GM21825 (cell line): ENCODE measurements at regions not wholly inside any gene's neighbourhood (a gene's known extent, or its start where the extent isn't known, plus 50 kb on each side); places are given as distances from the start of the nearest gene placed in this dataset.
"Not testable (repeated sequence)": the region's sequence is repeated elsewhere in the genome, so short reads cannot be mapped to it uniquely, and the experiment has no call there.

Experiments used
- ATAC-seq: cut with Tn5 transposase; IDR thresholded peaks from one replicate; pipeline ENCODE4 v1.9.1; 2021; ENCODE audit warnings: mild to moderate bottlenecking, moderate library complexity; ENCODE audit not compliant: unreplicated experiment

DNA sequence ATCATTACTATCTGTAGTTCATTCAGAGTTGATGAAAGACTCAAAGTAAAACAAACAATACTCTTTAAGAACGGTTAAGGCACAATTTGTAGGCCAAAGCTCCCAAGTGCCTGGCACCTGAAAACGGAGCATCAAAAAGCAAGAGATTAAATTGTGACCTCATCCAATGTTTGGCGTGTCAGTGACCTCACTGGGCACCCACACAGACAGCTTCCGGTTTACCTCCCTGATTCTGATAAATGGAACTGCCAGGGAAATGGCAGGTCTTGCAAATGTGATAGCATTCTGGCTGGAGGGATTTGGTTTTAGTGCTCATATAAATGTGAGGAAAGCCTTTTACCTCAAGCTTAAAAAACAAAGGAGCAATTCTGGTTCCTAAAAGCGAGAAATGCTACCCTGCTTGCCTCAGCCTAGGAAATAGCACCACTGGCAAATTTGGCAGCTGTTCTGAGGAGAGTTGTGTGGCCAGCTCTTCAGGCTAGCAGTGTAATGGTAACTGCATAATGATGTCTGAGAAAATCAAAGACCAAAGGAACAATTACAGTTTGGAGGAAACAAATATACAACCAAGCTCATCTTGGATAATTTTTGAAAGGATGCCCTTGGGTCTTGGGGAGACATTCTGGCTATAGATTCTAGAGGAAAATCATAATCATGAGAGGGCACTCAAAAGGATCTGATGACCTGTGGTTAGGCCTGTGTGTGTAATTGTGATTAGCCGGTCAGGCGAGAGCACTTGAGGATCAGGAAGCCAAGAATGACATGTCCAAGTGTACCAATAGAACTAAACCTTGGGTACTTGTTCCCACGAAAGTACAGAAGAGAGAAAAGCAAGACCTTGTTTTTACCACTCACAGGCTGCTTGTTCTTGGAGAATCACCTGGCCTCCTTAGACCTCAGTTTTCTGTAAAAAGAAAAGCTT lies 174.3 kb downstream of the TFAP2B start:
- no peak for ATAC-seq

DNA sequence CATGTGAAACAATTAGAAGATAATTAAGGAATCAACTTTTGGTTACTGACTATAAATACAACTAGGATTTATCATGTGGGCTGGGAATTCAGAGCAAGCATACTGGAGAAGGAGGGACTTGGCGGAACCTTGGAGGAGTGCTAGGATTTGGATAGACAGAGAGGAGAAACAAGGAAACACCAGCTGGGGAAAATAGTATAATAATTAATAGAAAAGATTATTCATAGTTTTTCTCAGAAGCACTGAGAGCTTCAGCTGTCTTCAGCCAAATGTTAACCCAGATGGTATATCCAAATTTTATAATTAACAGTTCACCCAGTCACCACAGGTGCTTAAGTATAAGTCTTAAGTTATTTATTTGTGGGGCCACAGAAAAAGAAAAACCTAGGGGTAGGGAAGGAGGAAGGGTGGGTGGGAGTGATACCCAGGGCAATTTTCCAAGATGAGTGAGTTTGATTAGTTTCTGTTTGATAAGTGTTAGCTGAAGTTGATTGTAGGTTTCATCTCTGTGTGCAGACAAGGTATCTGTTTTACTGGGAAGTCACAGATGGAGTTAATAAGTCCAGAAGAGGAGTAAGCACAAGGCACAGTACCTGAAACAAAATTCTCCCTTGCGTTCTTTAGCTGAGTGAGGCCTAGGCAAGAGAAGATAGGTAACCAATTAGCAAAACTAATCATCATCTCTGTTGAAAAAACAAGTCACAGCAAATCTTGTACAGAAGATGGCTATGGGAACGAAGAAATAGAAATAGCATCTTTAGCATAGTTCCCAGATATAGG lies 175.5 kb downstream of the TFAP2B start:
- ATAC-seq, result no peak

- ATAC-seq, result no peak
Observed at GRCh38 chr6:50995036-50995435, 176.4 kb downstream of the TFAP2B start.

GRCh38 chr6:50998905-50999304 lies 180.2 kb downstream of the TFAP2B start:
- ATAC-seq, result no peak

DNA sequence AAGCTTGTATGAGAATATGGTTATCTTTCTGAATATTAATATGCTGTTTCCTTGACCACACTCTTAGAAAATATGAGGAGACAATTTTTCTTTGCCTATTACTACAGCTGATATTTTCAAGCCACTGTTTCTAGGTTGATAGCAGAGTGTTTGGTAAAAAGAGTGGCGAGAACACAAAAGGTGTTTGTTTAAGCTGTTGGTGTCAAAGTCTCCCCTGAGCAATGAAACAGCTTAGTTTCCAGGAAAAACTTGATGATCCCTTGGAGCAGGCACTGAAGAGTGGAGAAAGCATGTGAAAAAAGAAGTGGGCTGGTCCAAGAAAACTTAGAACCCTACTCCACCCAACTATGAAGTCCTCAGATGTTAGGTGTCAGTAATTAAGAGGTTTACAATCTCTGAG lies 182.7 kb downstream of the TFAP2B start:
- ATAC-seq, result no peak

DNA sequence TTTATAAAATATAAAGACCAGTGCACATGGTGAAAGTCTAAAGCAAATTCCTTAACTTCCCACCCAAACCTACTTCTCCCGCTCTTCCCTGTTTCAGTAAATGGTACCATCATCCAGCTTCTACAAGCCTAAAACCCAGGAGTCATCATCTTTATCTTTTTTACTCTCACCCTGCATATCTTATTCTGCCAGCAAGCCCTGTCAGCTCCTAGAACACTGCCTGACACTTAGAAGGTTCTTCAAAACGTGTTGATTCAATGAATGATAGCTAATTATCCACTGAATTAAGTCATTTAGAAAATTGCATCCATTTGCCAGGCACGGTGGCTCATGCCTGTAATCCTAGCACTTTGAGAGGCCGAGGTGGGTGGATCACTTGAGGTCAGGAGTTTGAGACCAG lies 185.7 kb downstream of the TFAP2B start:
- no peak for ATAC-seq

- ATAC-seq, result no peak
Observed at GRCh38 chr6:51005779-51006178, 187.1 kb downstream of the TFAP2B start.

DNA sequence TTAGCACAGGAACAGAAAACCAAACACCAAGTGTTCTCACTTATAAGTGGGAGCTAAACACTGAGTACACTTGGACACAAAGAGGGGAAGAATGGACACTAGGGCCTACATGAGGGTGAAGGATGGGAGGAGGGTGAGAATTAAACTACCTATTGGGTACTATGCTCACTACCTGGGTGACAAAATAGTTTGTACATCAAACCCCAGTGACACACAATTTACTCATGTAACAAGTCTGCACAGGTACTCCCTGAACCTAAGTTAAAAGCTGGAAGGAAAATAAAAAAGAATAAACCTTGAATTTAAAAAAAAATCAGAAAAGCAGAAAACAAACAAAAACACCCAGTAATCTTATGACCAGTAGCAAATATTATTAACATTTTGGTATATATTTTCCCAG lies 188.6 kb downstream of the TFAP2B start:
- no peak for ATAC-seq

DNA sequence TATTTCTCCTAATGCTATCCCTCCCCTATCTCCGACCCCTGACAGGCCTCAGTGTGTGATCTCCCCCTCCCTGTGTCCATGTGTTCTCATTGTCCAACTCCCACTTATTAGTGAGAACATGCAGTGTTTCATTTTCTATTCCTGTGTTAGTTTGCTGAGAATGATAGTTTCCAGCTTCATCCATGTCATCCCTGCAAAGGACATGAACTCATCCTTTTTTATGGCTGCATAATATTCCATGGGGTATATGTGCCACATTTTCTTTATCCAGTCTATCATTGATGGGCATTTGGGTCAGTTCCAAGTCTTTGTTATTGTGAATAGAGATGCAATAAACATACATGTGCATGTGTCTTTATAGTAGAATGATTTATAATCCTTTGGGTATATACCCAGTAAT lies 190.0 kb downstream of the TFAP2B start:
- not testable (repeated sequence) for ATAC-seq

- no peak for ATAC-seq
Observed at GRCh38 chr6:51013376-51013775, 194.7 kb downstream of the TFAP2B start.

- ATAC-seq, result no peak
Observed at GRCh38 chr6:51015394-51015793, 196.7 kb downstream of the TFAP2B start.

DNA sequence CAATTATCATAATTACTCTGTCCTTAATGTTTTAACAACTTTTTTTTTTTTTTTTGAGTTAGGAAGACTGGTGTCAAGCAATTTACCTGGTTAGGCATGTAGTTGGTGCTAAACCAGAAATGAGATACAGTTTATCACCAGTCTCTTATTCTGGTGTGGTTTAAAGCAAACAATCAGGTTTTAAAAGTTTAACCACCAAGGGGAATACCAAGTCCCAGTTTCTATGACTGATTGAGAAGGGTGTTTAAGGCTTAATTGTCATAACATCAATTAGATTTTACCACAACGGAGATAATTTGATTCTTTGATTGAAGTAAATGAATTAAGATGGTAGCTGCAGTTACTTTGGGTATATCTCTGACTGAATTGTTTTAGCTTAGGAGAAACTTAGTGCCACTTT lies 197.8 kb downstream of the TFAP2B start:
- ATAC-seq, result no peak

DNA sequence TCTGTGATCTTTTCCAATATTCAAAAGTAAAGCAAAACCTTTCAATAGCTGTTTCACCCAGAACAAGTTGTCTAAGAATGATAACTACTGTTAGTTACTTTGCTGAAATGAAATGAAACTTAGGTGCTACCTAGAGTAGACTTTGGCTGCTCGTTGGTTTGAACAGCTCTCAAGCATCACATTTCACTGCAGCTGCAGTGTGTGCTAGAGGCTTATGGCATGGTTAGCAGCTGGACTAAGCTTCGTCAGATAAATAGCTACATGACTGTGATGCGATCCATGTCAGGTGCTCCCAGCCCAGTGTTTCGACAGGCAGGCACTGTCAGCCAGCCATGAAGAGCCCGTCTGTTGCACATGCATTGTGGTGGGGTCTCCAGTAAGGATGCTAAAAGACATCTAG lies 201.1 kb downstream of the TFAP2B start:
- ATAC-seq, result no peak

DNA sequence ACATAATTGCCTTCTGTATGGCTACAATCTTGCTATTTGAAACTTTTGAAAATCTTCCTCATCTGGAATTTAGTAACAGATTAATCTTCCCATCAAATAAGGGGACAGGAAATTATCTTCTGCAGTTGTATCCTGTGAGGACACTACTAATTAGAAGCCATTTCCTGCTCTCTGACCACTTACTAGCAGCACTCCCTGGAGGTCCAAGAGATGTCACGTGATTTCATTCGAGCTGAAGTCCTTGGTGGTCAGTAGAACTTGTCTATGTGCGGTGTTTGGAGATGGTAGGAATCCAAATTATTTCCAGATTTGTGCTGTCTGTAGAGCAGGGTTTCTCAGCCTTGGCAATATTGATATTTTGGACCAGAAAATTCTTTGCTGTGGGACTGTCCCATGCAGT lies 202.5 kb downstream of the TFAP2B start:
- no peak for ATAC-seq

DNA sequence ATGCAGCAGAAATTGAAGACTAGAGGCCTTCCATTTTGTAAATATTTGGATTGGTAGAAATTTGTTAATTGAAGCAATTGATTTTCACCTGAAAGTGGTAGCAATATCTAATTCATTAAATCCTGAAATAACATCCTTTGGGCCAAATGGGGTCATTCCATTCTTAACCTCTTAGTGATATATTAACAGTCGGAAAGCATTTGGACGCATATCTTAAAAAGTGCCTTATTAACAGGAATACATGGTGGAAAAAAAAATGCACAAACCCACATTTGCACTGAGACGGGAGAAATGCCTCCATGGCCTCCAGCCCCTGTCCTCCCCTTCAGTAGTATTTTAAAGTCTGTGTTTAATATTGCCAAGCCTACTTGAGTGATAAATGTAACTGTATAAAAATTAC lies 205.5 kb downstream of the TFAP2B start:
- no peak for ATAC-seq

- ATAC-seq, result no peak
Observed at GRCh38 chr6:51025082-51025777, 206.6 kb downstream of the TFAP2B start.

- ATAC-seq, result no peak
Observed at GRCh38 chr6:51027283-51028065, 208.8 kb downstream of the TFAP2B start.

- no peak for ATAC-seq
Observed at GRCh38 chr6:51028276-51028675, 209.6 kb downstream of the TFAP2B start.

DNA sequence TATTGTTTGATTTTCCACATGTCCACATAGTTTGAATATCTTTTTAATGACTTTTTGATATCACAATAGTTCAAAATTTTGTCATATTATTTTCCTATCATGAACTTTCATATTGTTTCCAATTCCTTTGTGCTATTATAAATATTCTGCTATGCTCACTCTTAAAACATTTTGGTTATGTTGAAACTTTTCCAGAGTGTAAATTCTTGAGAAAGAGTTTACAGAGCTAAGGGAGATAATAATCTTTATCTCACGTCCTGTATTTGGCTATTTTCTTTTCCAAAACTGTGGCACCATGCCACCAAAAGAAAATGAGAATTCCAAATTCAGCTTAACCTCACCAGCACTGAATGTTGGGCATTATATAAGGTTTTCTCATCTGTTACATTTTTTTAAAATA lies 210.9 kb downstream of the TFAP2B start:
- no peak for ATAC-seq

DNA sequence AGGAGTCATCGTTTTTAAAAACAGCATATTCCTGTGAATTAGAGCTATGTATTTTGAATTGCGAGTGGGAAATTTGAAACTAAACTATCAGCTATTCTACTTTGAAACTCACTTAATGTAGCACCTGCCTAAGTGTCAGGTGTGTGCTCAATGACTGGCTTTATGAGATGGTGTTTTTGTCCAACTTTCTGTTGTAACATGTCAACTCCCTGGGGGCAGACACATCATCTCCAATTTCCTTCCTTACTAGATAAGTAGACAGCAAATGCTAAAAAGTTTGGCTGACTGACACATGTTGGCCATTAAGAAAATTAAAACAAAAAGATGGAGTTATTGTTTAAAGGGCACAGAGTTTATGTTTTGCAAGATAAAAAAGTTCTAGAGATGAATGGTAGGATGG lies 226.9 kb downstream of the TFAP2B start:
- no peak for ATAC-seq
